ENCODE measurements at regions not wholly inside any gene's neighbourhood (a gene's known extent, or its start where the extent isn't known, plus 50 kb on each side); places are given as distances from the start of the nearest gene placed in this dataset.

GRCh38 chr7:120221666-120222065 lies 51.3 kb upstream of the KCND2 start:
- no peaks in the 10 kb centered on the region for H3K27me3 ChIP-seq (ENCODE audit: insufficient read depth, low read depth, low read length)
- no peaks in the 10 kb centered on the region for H3K9me3 ChIP-seq (ENCODE audit: low read length)
- H3F3A ChIP-seq (ENCODE audit: insufficient read depth, low read length, poor library complexity, severe bottlenecking), result no peaks in the 10 kb centered on the region
- no peaks in the 10 kb centered on the region for H4K20me1 ChIP-seq (ENCODE audit: insufficient read depth)
- TF ChIP-seq SMC3 (conservative IDR thresholded peaks at IDR 0.05; ENCODE audit: poor library complexity) (no peak), TAF1 (IDR thresholded peaks at IDR 0.05; ENCODE audit: low read depth) (no peak), EZH2 (IDR thresholded peaks at IDR 0.05; ENCODE audit: borderline replicate concordance, insufficient read depth, low read length, poor library complexity, severe bottlenecking) (no peak)
- TF ChIP-seq, protein P1, sequence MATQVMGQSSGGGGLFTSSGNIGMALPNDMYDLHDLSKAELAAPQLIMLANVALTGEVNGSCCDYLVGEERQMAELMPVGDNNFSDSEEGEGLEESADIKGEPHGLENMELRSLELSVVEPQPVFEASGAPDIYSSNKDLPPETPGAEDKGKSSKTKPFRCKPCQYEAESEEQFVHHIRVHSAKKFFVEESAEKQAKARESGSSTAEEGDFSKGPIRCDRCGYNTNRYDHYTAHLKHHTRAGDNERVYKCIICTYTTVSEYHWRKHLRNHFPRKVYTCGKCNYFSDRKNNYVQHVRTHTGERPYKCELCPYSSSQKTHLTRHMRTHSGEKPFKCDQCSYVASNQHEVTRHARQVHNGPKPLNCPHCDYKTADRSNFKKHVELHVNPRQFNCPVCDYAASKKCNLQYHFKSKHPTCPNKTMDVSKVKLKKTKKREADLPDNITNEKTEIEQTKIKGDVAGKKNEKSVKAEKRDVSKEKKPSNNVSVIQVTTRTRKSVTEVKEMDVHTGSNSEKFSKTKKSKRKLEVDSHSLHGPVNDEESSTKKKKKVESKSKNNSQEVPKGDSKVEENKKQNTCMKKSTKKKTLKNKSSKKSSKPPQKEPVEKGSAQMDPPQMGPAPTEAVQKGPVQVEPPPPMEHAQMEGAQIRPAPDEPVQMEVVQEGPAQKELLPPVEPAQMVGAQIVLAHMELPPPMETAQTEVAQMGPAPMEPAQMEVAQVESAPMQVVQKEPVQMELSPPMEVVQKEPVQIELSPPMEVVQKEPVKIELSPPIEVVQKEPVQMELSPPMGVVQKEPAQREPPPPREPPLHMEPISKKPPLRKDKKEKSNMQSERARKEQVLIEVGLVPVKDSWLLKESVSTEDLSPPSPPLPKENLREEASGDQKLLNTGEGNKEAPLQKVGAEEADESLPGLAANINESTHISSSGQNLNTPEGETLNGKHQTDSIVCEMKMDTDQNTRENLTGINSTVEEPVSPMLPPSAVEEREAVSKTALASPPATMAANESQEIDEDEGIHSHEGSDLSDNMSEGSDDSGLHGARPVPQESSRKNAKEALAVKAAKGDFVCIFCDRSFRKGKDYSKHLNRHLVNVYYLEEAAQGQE (IDR thresholded peaks at IDR 0.05; ENCODE audit: borderline replicate concordance), result no peak
- no peaks in the 10 kb centered on the region for H3K79me2 ChIP-seq (replicated peaks; ENCODE audit: insufficient read depth, low read length)
- H3K36me3 ChIP-seq (ENCODE audit: insufficient read depth, low read length), result no peaks in the 10 kb centered on the region
- no peak overlapping the region for H3K27ac ChIP-seq (ENCODE audit: low read length)
- no peak overlapping the region for H3K9ac ChIP-seq (ENCODE audit: low read length)
- no peak overlapping the region for H3K4me2 ChIP-seq (ENCODE audit: low read length)
- H3K9me2 ChIP-seq (ENCODE audit: insufficient read depth, low read length), result no peaks in the 10 kb centered on the region
- no peak overlapping the region for H2AFZ ChIP-seq (ENCODE audit: low read depth, low read length)
- H3K4me3 ChIP-seq (ENCODE audit: low read length), result no peak overlapping the region

Small RNA genes lying in the stretch of these regions (small RNA-seq; reads per million reads assigned to genes)
- gene RNU1-29P, result 0 to 9.1 (median 0.03) reads per million in 3 experiments

Data from neural cell (in vitro differentiated cells).